Muscle of arm (tissue), 1 donor: ENCODE measurements at regions not wholly inside any gene's neighbourhood (a gene's known extent, or its start where the extent isn't known, plus 50 kb on each side); places are given as distances from the start of the nearest gene placed in this dataset.

ENCODE experiments used
- DNase-seq: peaks from one replicate; pipeline ENCODE4 v3.0.0-alpha.2; 2013

- DNase-seq, result no peak
Observed at GRCh38 chr6:144578385-144579350, 293.5 kb downstream of the UTRN start.

GRCh38 chr6:144580039-144580438 is 294.9 kb downstream of the UTRN start:
- no peak for DNase-seq

DNA sequence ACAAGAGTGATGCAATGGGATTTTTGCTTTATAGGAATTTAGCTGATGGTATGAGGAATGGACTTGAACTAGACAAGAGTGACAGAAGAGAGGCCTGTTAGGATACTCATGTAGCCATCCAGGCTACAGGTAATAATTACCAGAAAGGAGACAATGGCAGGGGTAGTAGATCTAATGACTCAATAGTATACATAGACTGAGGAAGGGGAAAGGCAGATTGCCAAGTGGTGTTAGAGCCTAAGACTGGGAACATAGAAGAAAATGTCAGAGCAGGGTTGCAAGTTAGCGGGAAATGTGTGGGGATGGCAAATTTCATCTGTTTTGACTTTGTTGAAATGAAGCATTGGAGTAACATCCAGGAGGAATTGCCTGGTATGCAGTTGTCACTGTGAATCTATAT is 295.6 kb downstream of the UTRN start:
- DNase-seq, result no peak

DNA sequence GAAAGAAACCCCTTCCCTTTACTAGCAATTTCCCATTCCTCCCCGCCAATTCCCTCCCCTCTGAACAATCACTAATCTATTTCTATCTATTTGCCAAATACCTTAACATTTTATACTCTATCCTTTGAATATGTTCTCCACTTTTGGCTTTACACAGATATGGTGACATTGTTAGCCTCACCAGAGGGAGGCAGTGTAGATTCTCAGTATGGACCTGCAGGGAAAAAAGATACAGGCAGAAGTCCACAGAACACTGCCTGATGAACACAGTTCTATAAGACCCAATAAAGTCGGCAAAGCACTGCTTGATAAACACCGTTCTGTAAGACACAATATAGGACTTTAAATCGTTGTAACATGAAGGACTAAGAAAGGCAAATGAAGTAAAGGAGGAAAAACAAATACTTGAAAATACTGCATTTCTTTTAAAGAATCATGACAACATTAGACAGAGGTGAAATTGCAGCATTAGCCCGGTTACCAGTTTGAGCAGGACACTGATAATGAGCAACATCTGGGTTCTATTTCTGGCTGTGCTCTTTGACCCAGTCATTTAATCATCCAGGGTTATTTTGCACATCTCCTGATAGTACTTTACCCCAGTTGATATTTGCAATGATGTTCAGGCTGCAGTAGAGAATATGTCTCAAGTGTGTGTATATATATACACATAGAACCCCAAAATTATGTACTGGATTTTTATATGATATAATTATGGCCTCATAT is 296.8 kb downstream of the UTRN start:
- no peak for DNase-seq

DNA sequence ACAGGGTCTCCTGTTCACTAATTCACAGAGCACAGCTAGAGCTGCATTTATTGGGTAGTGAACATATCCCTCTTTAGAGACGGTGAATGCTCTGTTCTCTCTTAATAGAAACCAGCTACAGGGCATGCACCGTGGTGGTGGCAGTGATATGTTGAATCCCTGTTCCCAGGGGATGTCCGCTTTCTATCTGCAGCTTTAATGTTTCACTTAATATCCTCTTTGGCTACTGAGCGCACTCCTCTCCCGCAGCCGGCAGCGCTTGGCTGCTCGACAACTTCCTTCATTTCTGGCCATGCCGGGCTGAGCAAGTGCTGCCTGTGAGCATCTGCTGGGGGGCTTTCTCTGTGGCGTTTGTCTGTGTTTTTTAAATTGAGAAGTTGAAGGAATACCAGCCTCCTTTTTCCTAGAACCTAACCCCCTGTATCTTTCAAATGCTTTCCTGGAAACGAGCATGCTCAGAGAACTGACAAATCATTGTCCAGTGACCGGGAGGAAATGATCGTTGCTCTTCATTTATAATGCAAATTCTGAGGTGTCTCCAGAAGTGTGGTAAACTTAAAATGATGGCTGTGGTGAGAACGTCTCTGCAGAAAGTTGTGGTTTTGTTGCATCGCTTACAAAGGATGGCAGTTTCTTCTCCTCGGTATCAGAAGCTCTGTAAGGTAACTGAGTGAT is 297.9 kb downstream of the UTRN start:
- peak; percentile 62 for DNase-seq

DNA sequence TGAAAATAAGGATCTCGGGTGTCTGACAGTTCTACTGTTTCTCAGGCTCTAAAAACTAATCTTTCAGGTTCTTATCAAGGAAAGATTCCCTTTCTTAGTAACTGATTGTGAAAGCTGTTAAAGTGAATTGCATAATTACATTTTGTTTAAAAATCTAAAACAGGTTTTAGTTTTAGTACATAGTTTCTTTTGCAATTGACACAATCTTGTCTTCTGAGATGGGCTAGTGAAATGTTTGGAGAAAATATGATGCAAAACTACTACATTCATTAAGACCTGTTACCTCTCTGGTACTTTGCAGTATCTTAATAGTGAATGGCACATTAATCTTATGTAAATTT is 298.4 kb downstream of the UTRN start:
- DNase-seq, result no peak

GRCh38 chr6:144585217-144585814 is 300.2 kb downstream of the UTRN start:
- DNase-seq, result peak; percentile 48

DNA sequence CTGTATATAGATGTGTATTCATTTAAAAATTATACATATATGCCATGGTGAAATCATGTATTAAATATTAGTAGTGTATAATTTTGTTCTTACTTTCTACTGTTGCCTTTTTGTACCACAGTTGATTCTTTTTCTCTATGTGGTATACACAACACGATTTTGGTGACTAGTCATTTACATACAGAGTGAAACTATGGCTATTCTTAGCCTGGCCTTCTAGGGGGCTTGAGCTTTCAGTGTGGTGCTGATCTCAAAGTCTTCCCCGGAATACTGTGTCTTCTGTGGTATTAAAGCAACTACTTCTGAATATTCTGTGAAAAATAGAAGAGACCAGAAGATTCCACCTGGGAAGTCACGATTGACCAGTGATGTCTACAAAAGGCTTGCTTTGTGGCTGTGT is 301.9 kb downstream of the UTRN start:
- no peak for DNase-seq

GRCh38 chr6:144588697-144589325 is 303.7 kb downstream of the UTRN start:
- no peak for DNase-seq

GRCh38 chr6:144590532-144590931 is 305.4 kb downstream of the UTRN start:
- DNase-seq, result no peak

GRCh38 chr6:144593392-144593791 is 308.3 kb downstream of the UTRN start:
- no peak for DNase-seq

DNA sequence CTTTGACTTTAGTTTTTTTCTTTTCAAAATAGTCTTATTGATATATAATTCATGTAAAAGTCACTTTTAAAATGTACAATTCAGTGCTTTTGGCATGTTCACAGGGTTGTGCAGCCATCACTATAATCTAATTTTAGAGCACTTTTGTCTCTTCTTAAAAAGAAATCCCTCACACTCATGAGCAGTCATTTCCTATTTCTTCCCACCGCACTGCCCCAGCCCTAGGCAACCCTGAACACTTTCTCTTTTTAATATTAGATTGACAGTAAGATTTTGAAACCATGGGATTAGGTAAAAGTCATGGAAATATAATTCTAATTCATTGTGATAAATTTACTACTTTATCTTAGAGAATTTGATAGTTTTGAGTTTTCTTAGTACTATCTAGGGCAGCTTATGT is 309.4 kb downstream of the UTRN start:
- DNase-seq, result no peak

- no peak for DNase-seq
Observed at GRCh38 chr6:144595266-144595665, 310.1 kb downstream of the UTRN start.

DNA sequence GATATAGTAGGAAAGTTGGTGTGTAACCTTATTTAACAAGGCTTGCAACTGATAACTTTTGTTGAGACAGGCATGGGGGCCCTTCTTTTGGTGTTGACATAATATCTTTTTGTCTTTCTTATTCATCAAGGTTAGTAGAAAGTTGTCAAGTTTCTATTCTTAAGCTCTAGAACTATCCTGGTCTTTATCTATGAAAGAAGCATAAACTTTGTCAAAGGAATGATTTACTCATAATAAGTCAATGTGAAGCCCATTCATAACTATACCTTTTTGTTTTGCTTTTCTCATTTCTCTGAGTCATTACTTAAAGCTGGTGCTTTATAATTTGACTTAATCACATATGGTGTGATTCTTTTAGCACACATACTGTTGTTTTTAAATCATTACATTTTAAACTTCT is 312.4 kb downstream of the UTRN start:
- no peak for DNase-seq

- DNase-seq, result no peak
Observed at GRCh38 chr6:144599615-144600014, 314.5 kb downstream of the UTRN start.

DNA sequence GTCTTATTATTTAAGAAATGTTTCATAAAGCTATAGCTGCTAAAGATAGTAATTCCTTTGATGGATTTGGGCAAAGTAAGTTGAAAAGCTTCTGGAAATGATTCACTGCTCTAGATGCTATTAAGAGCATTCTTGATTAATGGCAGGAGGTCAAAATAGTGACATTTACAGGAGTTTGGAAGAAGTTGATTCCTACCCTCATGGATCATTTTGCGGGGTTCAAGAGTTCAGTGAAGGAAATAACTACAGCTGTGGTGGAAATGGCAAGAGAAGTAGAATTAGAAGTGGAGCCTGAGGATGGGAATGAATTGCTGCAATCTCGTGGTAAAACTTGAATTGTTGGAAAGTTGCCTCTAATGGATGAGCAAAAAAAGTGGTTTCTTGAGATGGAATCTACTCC is 316.1 kb downstream of the UTRN start:
- DNase-seq, result no peak

DNA sequence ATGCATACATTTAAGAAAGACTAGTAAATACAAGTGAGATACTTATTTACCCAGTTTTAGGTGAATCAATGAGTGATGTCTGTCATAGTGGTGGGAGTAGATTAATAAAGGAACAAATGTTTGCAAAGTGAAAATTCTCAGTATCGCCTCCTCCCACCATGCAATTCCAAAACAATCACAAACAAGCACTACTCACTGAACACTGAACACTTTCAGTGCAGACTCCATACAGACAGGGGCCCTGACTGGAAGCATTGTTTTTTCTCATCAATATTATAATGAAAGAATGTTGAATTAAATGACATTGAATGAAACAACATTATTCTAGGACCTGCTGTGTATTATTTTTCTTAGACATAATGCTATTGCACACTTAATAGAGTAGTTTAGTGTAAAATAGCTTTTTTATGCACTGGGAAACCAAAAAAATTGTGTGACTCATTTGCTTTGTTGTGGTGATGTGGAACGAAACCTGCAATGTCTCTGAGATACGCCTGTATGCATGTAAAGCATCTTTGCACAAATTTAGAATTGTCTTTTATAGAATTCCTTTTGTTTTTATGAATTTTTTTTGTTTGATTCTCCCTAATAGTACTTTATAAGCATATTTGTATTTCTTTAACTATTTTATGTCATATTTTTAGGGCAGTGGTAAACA is 317.5 kb downstream of the UTRN start:
- no peak for DNase-seq

GRCh38 chr6:144606083-144606482 is 320.9 kb downstream of the UTRN start:
- no peak for DNase-seq

GRCh38 chr6:144607998-144608735 is 323.0 kb downstream of the UTRN start:
- no peak for DNase-seq

DNA sequence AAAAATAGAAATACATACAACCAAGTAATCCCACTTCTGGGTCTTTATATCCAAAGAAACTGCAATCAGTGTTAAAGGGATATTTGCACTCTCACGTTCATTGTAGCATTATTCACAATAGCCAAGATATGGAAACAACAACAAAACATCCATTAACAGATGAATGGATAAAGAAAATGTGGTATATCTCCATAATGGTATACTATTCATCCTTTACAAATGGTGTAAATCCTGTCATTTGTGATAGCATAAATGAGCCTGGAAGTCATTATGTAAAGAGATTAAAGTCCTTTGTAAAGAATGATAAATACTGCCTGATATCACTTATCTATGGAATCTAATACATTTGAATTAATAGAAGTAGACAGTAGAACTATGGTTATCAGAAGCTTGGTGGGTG is 327.7 kb downstream of the UTRN start:
- DNase-seq, result no peak

- no peak for DNase-seq
Observed at GRCh38 chr6:144613859-144614258, 328.7 kb downstream of the UTRN start.
